HG03097 (cell line): ENCODE measurements at regions not wholly inside any gene's neighbourhood (a gene's known extent, or its start where the extent isn't known, plus 50 kb on each side); places are given as distances from the start of the nearest gene placed in this dataset.
"Not testable (repeated sequence)": the region's sequence is repeated elsewhere in the genome, so short reads cannot be mapped to it uniquely, and the experiment has no call there.

Experiments
- ATAC-seq: cut with Tn5 transposase; IDR thresholded peaks from one replicate; pipeline ENCODE4 v1.9.1; 2021; ENCODE audit not compliant: unreplicated experiment, low FRiP score

DNA sequence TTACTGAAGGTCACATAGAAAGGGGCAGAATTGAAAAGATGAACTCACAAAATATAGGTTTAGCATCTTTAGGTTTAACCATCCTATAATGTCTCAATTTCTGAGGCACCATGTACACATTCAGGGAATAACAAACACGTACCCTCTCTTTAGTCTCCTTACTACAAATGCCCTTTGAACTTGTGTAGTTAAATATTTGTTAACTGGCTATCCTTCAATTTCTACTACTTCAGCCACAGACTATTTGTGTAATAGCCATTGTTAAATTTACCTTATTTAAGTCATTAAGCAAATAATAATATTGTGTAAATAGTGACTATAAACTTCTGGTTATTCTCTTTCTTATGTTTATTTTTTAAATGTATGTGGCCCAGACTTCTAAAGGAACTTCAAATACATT is 600.5 kb downstream of the KCNT2 start:
- ATAC-seq = no peak

DNA sequence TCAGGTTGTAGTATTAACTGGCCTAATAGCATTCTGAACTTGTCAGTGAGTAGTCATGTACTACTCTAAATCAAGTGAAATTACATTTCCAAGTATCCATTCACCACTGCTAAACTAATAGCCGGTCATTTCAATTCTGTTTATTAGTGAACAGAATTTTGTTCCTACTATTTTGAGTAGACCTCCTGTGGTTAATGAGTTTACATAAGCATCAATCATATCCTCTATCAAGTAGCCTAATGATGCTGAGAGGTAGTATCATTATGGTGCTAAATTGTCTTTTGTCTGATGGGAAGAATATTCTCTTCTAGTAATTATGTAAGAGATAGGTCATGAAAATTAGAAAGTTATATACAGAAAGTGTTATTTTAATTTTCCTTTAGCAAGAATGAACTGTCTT is 602.8 kb downstream of the KCNT2 start:
- ATAC-seq = no peak

DNA sequence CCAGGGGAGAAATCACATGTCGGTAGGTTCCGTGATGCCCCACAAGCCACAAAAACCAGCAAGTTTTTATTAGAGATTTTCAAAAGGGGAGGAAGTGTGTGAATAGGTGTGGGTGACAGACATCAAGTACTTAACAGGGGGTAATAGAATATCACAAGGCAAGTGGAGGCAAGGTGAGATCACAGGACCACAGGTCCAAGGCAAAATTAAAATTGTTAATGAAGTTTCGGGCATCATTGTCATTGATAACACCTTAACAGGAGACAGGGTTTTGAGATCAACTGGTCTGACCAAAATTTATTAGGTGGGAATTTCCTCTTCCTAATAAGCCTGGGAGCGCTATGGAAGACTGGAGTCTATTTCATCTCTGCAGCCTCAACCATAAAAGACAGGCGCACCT is 603.9 kb downstream of the KCNT2 start:
- ATAC-seq = not testable (repeated sequence)

DNA sequence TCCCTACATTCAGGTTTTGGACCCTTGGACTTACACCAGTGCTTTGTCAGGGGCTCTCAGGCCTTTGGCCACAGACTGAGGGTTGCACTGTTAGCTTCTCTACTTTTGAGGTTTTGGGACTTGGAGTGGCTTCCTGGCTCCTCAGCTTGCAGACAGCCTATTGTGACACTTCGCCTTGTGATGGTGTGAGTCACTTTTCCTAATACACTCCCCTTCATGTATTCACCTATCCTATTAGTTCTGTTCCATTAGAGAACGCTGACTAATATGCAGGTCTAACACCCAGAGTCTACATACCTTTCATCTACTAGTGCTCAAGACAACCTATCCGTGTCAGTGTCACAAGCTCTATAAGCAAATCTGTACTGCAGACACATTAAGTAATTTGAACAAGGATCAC is 605.3 kb downstream of the KCNT2 start:
- ATAC-seq = no peak

DNA sequence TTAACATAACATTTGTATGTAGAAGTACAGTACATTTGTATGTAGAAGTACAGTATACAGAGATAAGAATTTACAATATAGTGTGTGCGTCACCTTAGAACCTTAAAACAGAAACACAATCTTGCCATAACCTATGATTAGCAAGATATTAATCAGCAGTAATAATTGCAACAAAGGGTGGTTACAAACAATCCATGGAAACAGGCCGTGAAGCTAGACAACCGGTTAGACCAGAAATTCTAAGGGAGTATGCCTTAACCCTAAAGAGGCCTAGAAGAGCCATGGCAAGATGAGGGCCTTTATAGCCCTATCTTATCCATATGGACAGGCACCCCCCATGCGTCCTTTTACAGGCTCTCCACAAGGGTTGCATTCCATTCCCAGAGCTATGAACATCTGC is 605.9 kb downstream of the KCNT2 start:
- ATAC-seq = not testable (repeated sequence)

DNA sequence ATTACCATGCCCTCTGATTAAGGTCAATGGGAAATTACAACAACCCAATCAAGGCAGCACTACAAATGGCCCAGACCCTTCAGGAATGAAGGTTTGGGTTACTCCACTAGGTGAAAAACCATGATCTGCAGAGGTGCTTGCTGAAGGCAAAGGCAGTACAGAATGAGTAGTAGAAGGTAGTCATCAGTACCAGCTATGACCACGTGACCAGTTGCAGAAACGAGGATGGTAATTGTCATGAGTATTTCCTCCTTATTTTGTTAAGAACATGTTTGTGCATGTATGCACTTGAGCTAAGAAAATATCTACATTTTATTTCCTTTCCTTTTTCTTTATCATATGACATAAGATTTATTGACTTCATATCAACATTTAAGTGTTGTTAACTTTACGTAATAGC is 607.1 kb downstream of the KCNT2 start:
- ATAC-seq = no peak

DNA sequence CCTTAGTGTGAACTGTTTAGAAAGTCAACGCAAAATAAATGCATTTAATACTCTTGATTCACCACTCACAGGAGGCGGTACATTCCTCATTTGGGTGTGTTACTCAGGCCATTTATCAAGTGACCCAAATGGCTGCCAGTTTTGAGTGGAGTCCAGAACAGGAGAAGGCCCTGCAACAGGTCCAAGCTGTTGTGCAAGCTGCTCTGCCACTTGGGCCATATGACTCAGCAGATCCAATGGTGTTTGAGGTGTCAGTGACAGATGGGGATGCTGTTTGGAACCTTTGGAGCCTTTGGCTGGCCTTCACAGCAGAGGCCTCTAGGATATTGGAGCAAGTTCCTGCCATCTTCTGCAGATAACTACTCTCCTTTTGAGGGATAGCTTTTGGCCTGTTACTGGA is 609.2 kb downstream of the KCNT2 start:
- ATAC-seq = no peak

DNA sequence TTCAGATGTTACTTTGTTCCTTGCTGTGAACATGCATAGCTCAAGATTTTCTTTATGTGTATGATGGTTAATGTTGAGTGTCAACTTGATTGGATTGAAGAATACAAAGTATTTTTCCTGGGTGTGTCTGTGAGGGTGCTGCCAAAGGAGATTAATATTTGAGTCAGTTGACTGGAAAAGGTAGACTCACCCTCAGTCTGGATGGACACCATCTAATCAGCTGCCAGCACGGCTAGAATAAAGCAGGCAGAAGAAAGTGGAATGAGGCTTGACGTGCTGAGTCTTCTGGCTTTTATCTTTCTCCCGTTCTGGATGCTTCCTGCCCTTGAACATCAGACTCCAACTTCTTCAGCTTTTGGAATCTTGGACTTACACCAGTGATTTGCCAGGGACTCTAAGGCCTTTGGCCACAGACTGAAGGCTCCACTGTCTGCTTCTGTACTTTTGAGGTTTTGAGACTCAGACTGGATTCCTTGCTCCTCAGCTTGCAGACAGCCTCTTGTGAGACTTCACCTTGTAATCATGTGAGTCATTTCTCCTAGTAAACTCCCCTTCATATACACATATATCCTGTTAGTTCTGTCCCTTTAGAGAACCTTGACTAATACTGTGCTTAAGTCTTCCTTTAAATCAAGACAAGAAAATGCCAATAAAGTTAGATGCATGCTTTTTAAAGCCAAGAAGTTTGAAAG is 626.6 kb downstream of the KCNT2 start:
- ATAC-seq = no peak

DNA sequence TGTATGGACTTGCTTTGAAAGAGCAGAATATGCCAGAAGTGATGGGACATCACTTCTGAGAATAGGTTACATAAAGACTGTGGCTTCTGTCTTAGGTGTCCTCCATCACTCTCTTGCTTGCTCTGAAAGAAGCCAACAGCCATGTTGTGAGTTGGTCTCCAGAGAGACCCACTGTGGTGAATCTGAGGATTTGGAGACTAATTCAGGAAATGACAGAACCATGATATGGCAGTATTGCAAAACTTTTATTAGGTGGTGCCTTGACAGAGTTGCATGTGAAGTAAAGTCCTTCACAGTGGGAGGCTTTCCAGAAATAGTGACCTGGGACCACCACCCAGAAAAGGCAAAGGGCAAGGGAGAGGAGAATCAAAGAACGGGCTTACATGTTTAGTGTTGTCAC is 628.6 kb downstream of the KCNT2 start:
- no peak for ATAC-seq

DNA sequence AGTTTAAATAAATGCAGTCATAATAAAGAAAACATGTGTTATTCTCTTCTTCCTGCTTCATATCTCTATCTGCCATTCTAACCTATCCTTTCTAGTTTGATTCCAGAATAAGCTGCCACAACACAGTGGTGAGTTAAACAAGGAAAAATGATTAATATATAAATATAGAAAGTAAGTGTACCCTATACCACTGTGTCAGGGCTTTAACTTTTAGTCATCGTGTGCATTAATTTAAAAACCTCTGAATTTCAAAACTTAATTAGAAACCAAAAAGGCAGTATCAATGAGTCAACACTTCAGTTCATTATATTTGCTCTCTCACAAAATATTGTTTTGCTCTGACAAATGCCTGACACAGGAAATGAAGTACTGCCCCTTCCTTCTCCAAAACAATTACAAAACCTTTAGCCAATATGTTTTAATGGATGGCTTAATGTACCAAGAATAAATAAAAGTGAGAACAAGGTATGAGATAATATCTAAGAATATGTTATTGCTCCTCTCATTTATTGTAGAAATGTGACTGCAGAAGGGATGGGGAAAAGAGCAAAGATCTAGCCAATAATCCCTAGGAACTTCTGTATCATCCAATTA is 634.8 kb downstream of the KCNT2 start:
- no peak for ATAC-seq

DNA sequence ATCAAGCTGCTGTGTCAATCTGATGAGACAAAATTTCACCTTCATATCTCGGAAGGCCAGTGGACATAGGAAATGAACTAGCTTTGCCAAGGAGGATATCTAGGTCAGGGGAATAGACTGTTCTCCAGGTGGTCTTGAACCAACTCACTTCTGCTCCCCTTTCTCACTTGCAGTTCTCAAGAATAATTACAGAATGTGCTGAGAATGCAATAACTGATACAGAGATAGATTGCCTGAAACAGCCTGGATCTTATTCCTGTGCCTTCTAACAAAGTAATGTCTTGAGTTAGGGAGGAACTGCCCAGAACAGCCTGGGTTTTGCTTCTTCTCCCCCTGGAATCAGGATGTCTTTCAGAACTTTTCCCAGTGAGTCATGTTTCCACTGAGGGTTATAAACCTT is 636.7 kb downstream of the KCNT2 start:
- ATAC-seq = no peak

DNA sequence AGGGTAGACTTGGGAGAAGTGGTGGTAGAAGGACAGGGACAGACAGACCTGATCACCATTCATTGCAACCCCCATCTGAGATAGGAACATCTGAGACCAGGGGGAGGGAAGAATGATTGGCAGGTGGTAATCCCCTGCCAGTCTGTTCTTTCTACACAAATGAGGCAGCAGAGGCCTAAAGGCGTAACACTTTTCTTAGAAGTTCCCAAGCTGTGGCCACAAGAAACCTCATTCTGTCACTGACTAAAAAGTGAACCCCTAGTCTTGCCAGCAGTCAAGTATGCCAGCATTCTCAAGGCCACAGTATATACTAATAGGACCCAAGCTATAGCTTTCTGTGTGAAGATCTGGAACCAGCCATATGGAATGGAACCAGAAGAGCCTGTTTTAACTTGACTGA is 638.0 kb downstream of the KCNT2 start:
- ATAC-seq = no peak

DNA sequence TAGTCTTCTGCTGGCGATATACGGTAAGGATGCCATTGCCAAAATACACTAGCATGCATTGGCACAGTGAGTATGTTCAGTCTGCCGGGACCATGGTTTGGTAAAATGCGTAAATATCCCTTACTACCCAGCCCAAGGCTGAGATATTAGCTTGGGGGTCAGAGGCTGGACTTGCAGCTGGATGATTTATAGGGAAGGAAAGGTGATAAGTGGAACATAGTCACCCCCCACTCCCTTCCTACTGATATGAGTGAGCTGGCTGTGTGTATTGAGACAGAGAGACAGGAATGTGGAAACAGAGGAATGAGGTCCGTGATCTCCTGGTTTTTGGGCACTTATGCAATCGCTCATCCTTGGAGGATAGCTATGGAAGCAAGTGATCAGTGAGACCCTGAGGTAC is 642.8 kb downstream of the KCNT2 start:
- no peak for ATAC-seq

DNA sequence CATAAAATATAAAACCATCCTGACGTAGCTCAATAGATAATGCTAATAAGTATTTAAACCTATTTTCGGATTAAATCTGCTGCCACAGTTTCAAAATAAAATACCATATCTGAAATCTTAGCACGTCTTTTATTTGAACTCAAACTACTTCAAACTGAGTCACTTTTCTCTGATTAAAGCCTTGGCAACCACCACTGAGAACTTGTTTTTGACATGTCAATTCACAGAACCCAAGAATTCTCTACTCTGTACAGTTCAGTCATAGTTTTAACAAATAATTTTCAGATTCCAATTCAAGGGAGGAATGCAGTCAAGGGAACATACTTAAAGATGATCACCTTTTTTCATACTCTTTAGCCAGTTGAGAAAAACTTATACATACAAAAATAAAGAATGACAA is 643.2 kb downstream of the KCNT2 start:
- ATAC-seq = no peak

DNA sequence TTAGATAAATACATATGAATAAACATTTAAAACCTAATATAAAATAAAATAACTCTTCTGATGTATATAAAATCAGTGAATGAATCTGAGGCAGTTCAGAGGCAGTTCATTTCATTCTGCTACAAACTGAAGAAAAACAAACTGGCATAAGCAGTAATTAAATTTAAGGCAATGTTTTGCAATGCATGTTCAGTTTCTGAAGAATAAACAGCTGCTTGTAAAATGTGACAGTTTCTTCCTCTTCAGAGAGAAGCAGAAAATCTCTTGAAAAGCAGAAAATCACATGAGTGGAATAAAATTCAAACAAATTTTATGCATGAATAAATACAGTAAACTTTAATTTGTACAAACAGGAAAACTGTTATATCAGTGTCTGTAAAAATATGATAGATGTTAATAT is 643.7 kb downstream of the KCNT2 start:
- ATAC-seq = no peak

DNA sequence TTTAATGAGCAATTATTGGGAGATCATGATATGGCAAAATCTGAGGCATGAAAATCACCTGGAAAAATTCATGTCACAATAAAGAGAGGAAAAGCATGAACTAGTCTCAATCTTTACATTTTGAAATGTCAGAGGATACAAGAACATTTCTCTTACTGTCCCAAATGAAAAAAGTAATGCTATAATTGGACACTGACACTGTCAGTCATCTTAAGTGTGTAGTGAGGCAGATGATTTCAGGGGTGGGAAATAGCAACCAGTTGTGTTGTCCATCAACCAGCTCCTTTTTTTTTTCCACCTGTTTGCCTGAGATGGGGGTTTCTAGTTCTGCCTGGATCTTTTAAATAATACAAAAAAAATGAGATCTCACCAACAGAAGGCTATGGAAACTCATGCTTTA is 646.2 kb downstream of the KCNT2 start:
- ATAC-seq = no peak

DNA sequence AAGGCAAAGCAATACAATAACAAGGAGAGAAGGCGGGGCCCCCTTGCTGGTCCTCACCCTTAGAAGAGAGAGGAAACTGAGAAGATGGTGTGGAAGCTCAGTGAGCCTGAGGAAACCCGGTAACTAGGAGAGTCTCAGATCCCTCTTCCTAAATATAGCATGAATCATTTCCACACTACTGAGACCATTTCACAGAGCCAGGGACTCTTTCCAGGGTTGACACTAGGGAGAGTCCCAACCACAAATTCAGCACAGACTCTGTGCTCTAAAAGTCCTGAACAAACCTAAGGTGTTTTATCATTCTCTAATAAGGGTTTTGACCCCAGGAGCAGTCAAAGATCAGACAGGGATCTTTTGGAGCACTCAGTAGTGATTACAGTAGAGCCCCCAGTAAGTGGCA is 647.7 kb downstream of the KCNT2 start:
- no peak for ATAC-seq

DNA sequence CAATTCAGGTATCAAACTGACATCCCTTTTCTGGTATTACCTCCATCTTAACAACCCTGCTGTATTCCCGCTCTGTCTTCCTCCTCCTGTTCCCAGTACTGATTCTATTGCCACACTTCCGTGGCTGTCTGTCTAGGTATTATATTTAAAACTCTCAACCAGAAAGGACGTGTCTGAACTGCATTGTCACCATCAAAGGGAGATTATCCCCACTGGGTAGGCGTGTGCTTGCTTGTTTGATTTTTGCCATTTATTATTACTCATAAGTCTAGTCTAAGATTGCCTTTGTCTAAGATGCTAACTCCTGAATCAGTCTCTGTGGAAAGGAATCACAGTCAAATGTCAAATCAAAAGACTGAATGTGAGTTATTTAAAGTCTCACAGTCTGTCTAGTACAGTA is 650.1 kb downstream of the KCNT2 start:
- ATAC-seq = no peak

DNA sequence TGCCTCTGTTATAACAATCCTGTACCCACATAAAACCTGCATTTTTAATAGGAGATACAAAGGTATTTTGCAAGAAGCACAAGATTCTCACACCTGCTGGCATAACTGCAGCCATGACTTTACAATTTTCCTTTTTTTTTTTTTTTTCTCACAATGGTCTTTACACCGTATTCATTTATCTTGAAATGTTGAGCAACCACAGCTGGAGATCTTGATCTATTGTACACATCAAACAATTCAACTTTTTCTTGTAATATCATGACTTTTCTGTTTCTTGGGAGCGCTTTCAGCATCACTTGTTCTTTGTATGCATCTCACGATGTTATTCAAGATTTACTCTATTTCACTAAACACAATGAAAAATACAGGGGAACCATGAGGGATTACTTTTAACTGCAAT is 651.4 kb downstream of the KCNT2 start:
- ATAC-seq = no peak

DNA sequence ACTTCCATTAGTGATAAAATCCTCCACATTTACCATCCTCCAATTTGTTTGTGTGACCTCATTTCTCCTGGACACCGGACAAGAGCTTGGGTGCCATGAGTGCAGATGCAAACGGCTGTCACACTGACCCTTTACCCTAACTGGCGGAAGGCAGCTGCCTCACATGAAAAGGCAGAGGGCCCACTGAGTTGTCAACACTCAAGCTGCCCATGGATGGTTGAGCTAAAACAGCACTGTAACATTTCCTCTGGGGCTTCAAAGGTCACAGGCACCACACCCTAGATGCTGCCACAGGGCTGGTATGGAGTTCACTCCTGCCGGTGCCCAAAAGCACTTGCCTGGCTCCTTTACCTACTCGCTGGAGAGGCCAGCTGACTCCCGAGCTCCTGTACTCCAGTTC is 653.4 kb downstream of the KCNT2 start:
- ATAC-seq = no peak

DNA sequence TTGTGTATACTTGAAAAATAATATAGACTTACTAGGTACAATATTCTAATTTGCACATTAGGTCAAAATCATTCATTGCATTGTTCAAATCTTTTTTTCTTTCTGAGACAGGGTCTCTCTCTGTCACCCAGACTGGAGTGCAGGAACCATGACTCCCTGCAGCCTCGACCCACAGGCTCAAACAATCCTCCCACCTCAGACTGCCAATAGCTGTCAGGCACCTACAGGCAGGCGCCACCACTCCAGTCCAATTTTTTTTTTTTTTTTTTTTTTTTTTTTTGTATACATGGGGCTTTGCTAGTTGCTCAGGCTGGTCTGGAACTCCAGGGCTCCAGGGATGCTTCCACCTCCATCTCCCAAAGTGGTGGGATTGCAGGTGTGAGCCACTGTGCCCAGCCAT is 656.9 kb downstream of the KCNT2 start:
- ATAC-seq = no peak

DNA sequence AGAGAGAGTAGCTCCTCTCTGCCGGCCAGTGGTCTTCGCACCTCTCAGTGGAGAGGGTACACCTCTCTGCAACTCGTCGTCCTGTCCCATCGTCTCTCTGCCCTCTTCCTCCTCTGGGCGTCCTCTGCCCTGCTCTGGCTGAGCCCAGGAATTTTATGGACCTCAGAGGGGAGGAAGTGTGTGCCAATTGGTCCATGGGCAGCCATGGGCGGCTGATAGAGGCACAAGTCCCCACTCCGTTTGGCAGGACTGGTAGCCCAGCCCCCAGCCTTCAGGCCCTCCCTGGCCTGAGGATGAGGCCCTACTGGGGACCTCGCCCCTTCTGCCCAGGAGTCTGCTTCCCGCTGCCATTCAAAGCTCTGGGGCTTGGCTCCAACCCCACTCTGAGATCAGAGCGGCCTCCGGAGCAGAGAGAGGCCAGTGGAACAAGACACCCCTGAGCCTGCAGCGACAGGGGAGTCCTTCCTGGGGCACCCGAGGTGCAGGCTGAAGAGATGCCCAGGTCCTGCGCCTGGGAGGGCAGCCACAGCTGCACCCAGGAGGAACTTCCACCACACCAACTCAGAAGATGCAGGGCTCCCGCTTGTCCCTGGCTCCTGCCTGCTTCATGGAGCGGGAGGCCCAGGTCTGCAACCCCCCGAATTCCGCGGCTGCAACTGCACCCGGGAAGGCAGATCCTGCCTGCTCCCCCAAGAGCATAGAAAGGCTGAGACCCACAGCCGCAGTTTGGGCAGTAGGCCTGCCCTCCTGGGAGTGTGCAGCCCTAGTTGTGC is 659.9 kb downstream of the KCNT2 start:
- ATAC-seq = no peak
